HCT116 (cell line): ENCODE measurements at regions not wholly inside any gene's neighbourhood (a gene's known extent, or its start where the extent isn't known, plus 50 kb on each side); places are given as distances from the start of the nearest gene placed in this dataset.

Experiments used
- ATAC-seq: fragments of 200-7000 bp; cut with Tn5 transposase; 2 replicates; pipeline ENCODE4 v1.9.1; 2020; ENCODE audit warnings: mild to moderate bottlenecking, moderate library complexity
- BruUV-seq: library from RNA; stranded (reverse); fragments of 400-500 nt; replicated peaks from 2 replicates; lab custom pipeline; 2021; lab: Mats Ljungman, UMichigan
- CTCF ChIA-PET: fragments of 300-600 bp; sonication (Branson Sonifier 250); formaldehyde crosslinking; loops from one replicate; lab custom pipeline; 2021; ENCODE audit warnings: antibody characterized with exemption; lab: Charles Lee
- POLR2A ChIA-PET: fragments of 300-600, 350-600 bp; sonication (Branson Sonifier 250); formaldehyde crosslinking; loops from one replicate; lab custom pipeline; 2021; ENCODE audit warnings: antibody characterized with exemption; lab: Charles Lee
- RAD21 ChIA-PET, 2 experiments: fragments of 300-600 bp; sonication (Branson Sonifier 250); formaldehyde crosslinking; loops; one replicate each; lab custom pipeline; 2023; ENCODE audit warnings: low total read pairs in 2 of 2; ENCODE audit not compliant: uncharacterized antibody in 2 of 2, unreplicated experiment in 2 of 2, low non-redundant PET in 1 of 2; lab: Charles Lee
- DNase-seq: peaks from one replicate; pipeline ENCODE4 v3.0.0-alpha.2; 2010; ENCODE audit warnings: low read depth, low spot score
- H2AFZ ChIP-seq: fragments of 200-600 bp; shearing (Covaris generic), sonication (generic); 2 replicates; pipeline ENCODE4 v1.6.1; 2017; ENCODE audit warnings: low read depth, mixed run types, mixed read lengths, antibody characterized with exemption, low read length; ENCODE audit not compliant: poor library complexity, severe bottlenecking
- H3K27ac ChIP-seq: 2 replicates; pipeline ENCODE4 v1.5.1; 2012; ENCODE audit warnings: low read depth, low read length
- H3K27me3 ChIP-seq: fragments of 200-600 bp; sonication (generic); 2 replicates; pipeline ENCODE4 v1.6.1; 2016; ENCODE audit warnings: mixed run types, low read length, mixed read lengths; ENCODE audit not compliant: insufficient read depth
- H3K36me3 ChIP-seq, 2 experiments: fragments of 200-500 bp in 1 of 2; fragments of 200-600 bp in 1 of 2; sonication (Bioruptor generic) in 1 of 2; sonication (generic) in 1 of 2; 2 replicates each; pipeline versions ENCODE4 v1.5.1 to v1.6.1; 2014 to 2016; ENCODE audit warnings: low read length in 2 of 2, inconsistent platforms in 1 of 2, mixed read lengths in 1 of 2, mixed run types in 1 of 2; ENCODE audit not compliant: insufficient read depth in 2 of 2, control insufficient read depth in 1 of 2
- H3K4me1 ChIP-seq, 2 experiments: fragments of 200-600 bp in 1 of 2; sonication (generic) in 1 of 2; 2 replicates each; pipeline versions ENCODE4 v1.5.1 to v1.6.1; 2012 to 2017; ENCODE audit warnings: low read length in 2 of 2, inconsistent platforms in 1 of 2, mild to moderate bottlenecking in 1 of 2, mixed read lengths in 1 of 2, mixed run types in 1 of 2, moderate library complexity in 1 of 2; ENCODE audit not compliant: insufficient read depth in 2 of 2, control insufficient read depth in 1 of 2
- H3K4me2 ChIP-seq: fragments of 200-600 bp; sonication (generic); 2 replicates; pipeline ENCODE4 v1.6.1; 2017; ENCODE audit warnings: mixed run types, low read length, mixed read lengths
- H3K4me3 ChIP-seq, 2 experiments: fragments of 200-600 bp in 1 of 2; sonication (generic) in 1 of 2; replicated peaks in 1 of 2; 2 replicates each; pipeline ENCODE4 v1.5.1; 2011 to 2016; ENCODE audit warnings: low read length in 2 of 2, control low read depth in 1 of 2, low read depth in 1 of 2, mild to moderate bottlenecking in 1 of 2, mixed read lengths in 1 of 2, mixed run types in 1 of 2
- H3K79me2 ChIP-seq: fragments of 200-600 bp; sonication (generic); 2 replicates; pipeline ENCODE4 v1.6.1; 2017; ENCODE audit warnings: mild to moderate bottlenecking, mixed run types, low read length, moderate library complexity, mixed read lengths; ENCODE audit not compliant: insufficient read depth
- H3K9ac ChIP-seq: fragments of 200-600 bp; sonication (generic); 2 replicates; pipeline ENCODE4 v1.6.1; 2016; ENCODE audit warnings: low read length, mixed read lengths
- H3K9me2 ChIP-seq: fragments of 200-600 bp; sonication (generic), shearing (Covaris generic); 2 replicates; pipeline ENCODE4 v1.6.1; 2017; ENCODE audit warnings: mixed run types, mild to moderate bottlenecking, moderate library complexity; ENCODE audit not compliant: insufficient read depth
- H3K9me3 ChIP-seq, 2 experiments: fragments of 200-500 bp in 1 of 2; fragments of 200-600 bp in 1 of 2; sonication (Bioruptor generic) in 1 of 2; sonication (generic) in 1 of 2; 2 replicates each; pipeline ENCODE4 v1.6.1; 2014 to 2017; ENCODE audit warnings: low read length in 2 of 2, mixed read lengths in 2 of 2, inconsistent platforms in 1 of 2, low read depth in 1 of 2, mild to moderate bottlenecking in 1 of 2, mixed run types in 1 of 2, moderate library complexity in 1 of 2; ENCODE audit not compliant: control insufficient read depth in 1 of 2, insufficient read depth in 1 of 2
- H4K20me1 ChIP-seq: fragments of 200-600 bp; sonication (generic), shearing (Covaris generic); 2 replicates; pipeline ENCODE4 v1.6.1; 2017; ENCODE audit warnings: mixed run types, mild to moderate bottlenecking, moderate library complexity; ENCODE audit not compliant: insufficient read depth
- ATF3 ChIP-seq: IDR thresholded peaks from 2 replicates; pipeline ENCODE4 v1.6.1; 2012
- EGR1 ChIP-seq: IDR thresholded peaks from 2 replicates; pipeline ENCODE4 v1.6.1; 2012; ENCODE audit warnings: low read depth
- ELF1 ChIP-seq: IDR thresholded peaks from 2 replicates; pipeline ENCODE4 v1.6.1; 2012; ENCODE audit warnings: low read depth, borderline replicate concordance
- POLR2AphosphoS5 ChIP-seq: IDR thresholded peaks from 2 replicates; pipeline ENCODE4 v1.6.1; 2011; ENCODE audit warnings: mild to moderate bottlenecking, low read depth, low read length, moderate library complexity
- SIN3A ChIP-seq: IDR thresholded peaks from 2 replicates; pipeline ENCODE4 v1.6.1; 2012; ENCODE audit warnings: low read depth
- TCF7L2 ChIP-seq: IDR thresholded peaks from 2 replicates; pipeline ENCODE4 v1.7.0; 2011; ENCODE audit warnings: borderline replicate concordance, inconsistent platforms; ENCODE audit not compliant: insufficient read depth, insufficient read length; ENCODE audit errors: extremely low read depth
- ZBTB33 ChIP-seq: IDR thresholded peaks from 2 replicates; pipeline ENCODE4 v1.6.1; 2011; ENCODE audit warnings: mild to moderate bottlenecking, low read length, moderate library complexity; ENCODE audit not compliant: insufficient replicate concordance; ENCODE audit errors: extremely low read depth
- ZFX ChIP-seq: fragments of 450-650 bp; IDR thresholded peaks from 2 replicates; pipeline ENCODE4 v1.6.1; 2017
- intact Hi-C: fragments of 100-400 bp; cut with micrococcal nuclease; formaldehyde crosslinking; loops from 2 replicates; pipeline ENCODE4 v1.10.0; 2022

GRCh38 chr6:132900849-132901248 is 86.5 kb downstream of the RPS12 start (continued):
- TF ChIP-seq ZBTB33 (no peak), POLR2AphosphoS5 (no peak)

GRCh38 chr6:132902901-132903300 is 88.5 kb downstream of the RPS12 start:
- H3K9me3 ChIP-seq, result no peaks in the 10 kb centered on the region
- no peaks in the 10 kb centered on the region for H3K9me2 ChIP-seq
- H3K4me2 ChIP-seq, result no peak overlapping the region
- DNase-seq (no peak), ATAC-seq (no peak)
- no peaks in the 10 kb centered on the region for H3K27me3 ChIP-seq
- intact Hi-C loops, result no loop called here
- peaks cover 0 to 8% of the 10 kb centered on the region in 2 experiments; a peak in 2 of 4 replicates for H3K4me1 ChIP-seq
- H3K79me2 ChIP-seq, result no peaks in the 10 kb centered on the region
- TF ChIP-seq ELF1 (no peak), EGR1 (no peak), TCF7L2 (no peak), POLR2AphosphoS5 (no peak), ATF3 (no peak), ZFX (no peak), SIN3A (no peak)
- TF ChIP-seq, all 23 proteins: peak for 0
- ChIA-PET CTCF (no interaction called here), POLR2A (no interaction called here), RAD21 (no interaction called here)
- Histone ChIP-seq H4K20me1 (no peaks in the 10 kb centered on the region), H3K9ac (no peak overlapping the region), H3K4me3 (no peak overlapping the region), H3K27ac (no peak overlapping the region), H2AFZ (no peak overlapping the region), H3K36me3 (no peaks in the 10 kb centered on the region)
- no TSS peak for BruUV-seq
